ENCODE measurements at regions not wholly inside any gene's neighbourhood (a gene's known extent, or its start where the extent isn't known, plus 50 kb on each side); places are given as distances from the start of the nearest gene placed in this dataset.

GRCh38 chr19:29410601-29411000, 115.2 kb upstream of the VSTM2B start:
- no peaks in the 10 kb centered on the region for H3K27me3 ChIP-seq
- no peak for DNase-seq (ENCODE audit: low read depth in 1 of 2, low spot score in 1 of 2)
- no peaks in the 10 kb centered on the region for H3K9me3 ChIP-seq (ENCODE audit: low read depth)
- H3K27ac ChIP-seq, result no peak overlapping the region
- no peaks in the 10 kb centered on the region for H3K4me1 ChIP-seq (ENCODE audit: low read depth)
- no peaks in the 10 kb centered on the region for H3K36me3 ChIP-seq
- TF ChIP-seq CTCF (IDR thresholded peaks at IDR 0.05; ENCODE audit: low read depth, low read length), result no peak
- no peak overlapping the region for H3K4me3 ChIP-seq

- no peak overlapping the region for H3K4me3 ChIP-seq
- TF ChIP-seq CTCF (IDR thresholded peaks at IDR 0.05; ENCODE audit: low read depth, low read length), result no peak
- no peaks in the 10 kb centered on the region for H3K36me3 ChIP-seq
- no peak overlapping the region for H3K27ac ChIP-seq
- no peaks in the 10 kb centered on the region for H3K27me3 ChIP-seq
- no peaks in the 10 kb centered on the region for H3K4me1 ChIP-seq (ENCODE audit: low read depth)
- no peak for DNase-seq (ENCODE audit: low read depth in 1 of 2, low spot score in 1 of 2)
- no peaks in the 10 kb centered on the region for H3K9me3 ChIP-seq (ENCODE audit: low read depth)
Measured at GRCh38 chr19:29411113-29411581, 114.6 kb upstream of the VSTM2B start.

- no peaks in the 10 kb centered on the region for H3K27me3 ChIP-seq
- H3K4me1 ChIP-seq (ENCODE audit: low read depth), result no peaks in the 10 kb centered on the region
- H3K4me3 ChIP-seq, result no peak overlapping the region
- TF ChIP-seq CTCF (IDR thresholded peaks at IDR 0.05; ENCODE audit: low read depth, low read length), result no peak
- H3K9me3 ChIP-seq (ENCODE audit: low read depth), result no peaks in the 10 kb centered on the region
- H3K27ac ChIP-seq, result no peak overlapping the region
- DNase-seq (ENCODE audit: low read depth in 1 of 2, low spot score in 1 of 2), result no peak
- no peaks in the 10 kb centered on the region for H3K36me3 ChIP-seq
Measured at GRCh38 chr19:29413435-29413834, 112.4 kb upstream of the VSTM2B start.

- Histone ChIP-seq H3K4me3 (no peak overlapping the region), H3K27me3 (no peaks in the 10 kb centered on the region), H3K27ac (no peak overlapping the region), H3K36me3 (no peaks in the 10 kb centered on the region), H3K9me3 (ENCODE audit: low read depth) (no peaks in the 10 kb centered on the region), H3K4me1 (ENCODE audit: low read depth) (no peaks in the 10 kb centered on the region)
- DNase-seq (ENCODE audit: low read depth in 1 of 2, low spot score in 1 of 2), result no peak
- TF ChIP-seq CTCF (IDR thresholded peaks at IDR 0.05; ENCODE audit: low read depth, low read length), result no peak
Measured at GRCh38 chr19:29415507-29415906, 110.3 kb upstream of the VSTM2B start.

- no peak for TF ChIP-seq CTCF (IDR thresholded peaks at IDR 0.05; ENCODE audit: low read depth, low read length)
Measured at GRCh38 chr19:29417048-29417447, 108.7 kb upstream of the VSTM2B start.

GRCh38 chr19:29418201-29418600, 107.6 kb upstream of the VSTM2B start:
- Histone ChIP-seq H3K36me3 (no peaks in the 10 kb centered on the region), H3K27me3 (no peaks in the 10 kb centered on the region), H3K4me1 (ENCODE audit: low read depth) (no peaks in the 10 kb centered on the region), H3K4me3 (no peak overlapping the region), H3K9me3 (ENCODE audit: low read depth) (no peaks in the 10 kb centered on the region), H3K27ac (no peak overlapping the region)
- no peak for TF ChIP-seq CTCF (IDR thresholded peaks at IDR 0.05; ENCODE audit: low read depth, low read length)
- no peak for DNase-seq (ENCODE audit: low read depth in 1 of 2, low spot score in 1 of 2)

More at GRCh38 chr19:29417048-29417447, 108.7 kb upstream of the VSTM2B start:
- Histone ChIP-seq H3K4me3 (no peak overlapping the region), H3K4me1 (ENCODE audit: low read depth) (no peaks in the 10 kb centered on the region), H3K36me3 (no peaks in the 10 kb centered on the region), H3K9me3 (ENCODE audit: low read depth) (no peaks in the 10 kb centered on the region), H3K27me3 (no peaks in the 10 kb centered on the region), H3K27ac (no peak overlapping the region)
- no peak for DNase-seq (ENCODE audit: low read depth in 1 of 2, low spot score in 1 of 2)

All from cardiac muscle cell (in vitro differentiated cells and primary cell).